ENCODE measurements at regions not wholly inside any gene's neighbourhood (a gene's known extent, or its start where the extent isn't known, plus 50 kb on each side); places are given as distances from the start of the nearest gene placed in this dataset.

GRCh38 chr5:73268826-73269225, 95.8 kb downstream of the TMEM174 start:
- TF ChIP-seq, protein P1, sequence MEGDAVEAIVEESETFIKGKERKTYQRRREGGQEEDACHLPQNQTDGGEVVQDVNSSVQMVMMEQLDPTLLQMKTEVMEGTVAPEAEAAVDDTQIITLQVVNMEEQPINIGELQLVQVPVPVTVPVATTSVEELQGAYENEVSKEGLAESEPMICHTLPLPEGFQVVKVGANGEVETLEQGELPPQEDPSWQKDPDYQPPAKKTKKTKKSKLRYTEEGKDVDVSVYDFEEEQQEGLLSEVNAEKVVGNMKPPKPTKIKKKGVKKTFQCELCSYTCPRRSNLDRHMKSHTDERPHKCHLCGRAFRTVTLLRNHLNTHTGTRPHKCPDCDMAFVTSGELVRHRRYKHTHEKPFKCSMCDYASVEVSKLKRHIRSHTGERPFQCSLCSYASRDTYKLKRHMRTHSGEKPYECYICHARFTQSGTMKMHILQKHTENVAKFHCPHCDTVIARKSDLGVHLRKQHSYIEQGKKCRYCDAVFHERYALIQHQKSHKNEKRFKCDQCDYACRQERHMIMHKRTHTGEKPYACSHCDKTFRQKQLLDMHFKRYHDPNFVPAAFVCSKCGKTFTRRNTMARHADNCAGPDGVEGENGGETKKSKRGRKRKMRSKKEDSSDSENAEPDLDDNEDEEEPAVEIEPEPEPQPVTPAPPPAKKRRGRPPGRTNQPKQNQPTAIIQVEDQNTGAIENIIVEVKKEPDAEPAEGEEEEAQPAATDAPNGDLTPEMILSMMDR (IDR thresholded peaks at IDR 0.05; ENCODE audit: unreplicated experiment in 3 of 3): no peak
- peaks cover 23% of the 10 kb centered on the region for H3K4me1 Mint-ChIP-seq
- H3K4me3 Mint-ChIP-seq: no peak overlapping the region
- H3K36me3 Mint-ChIP-seq (ENCODE audit: low read depth): no peaks in the 10 kb centered on the region
- H3K9me3 Mint-ChIP-seq: no peaks in the 10 kb centered on the region
- H3K27me3 Mint-ChIP-seq (ENCODE audit: low read depth): peaks cover 13% of the 10 kb centered on the region
- H3K27ac Mint-ChIP-seq: no peak overlapping the region

GRCh38 chr5:73267766-73268435, 94.9 kb downstream of the TMEM174 start:
- Mint-ChIP-seq H3K4me1 (peaks cover 18% of the 10 kb centered on the region), H3K27ac (peak overlapping the region in 2 of 3 experiments; percentile 43 to 69), H3K9me3 (no peaks in the 10 kb centered on the region), H3K4me3 (no peak overlapping the region), H3K36me3 (ENCODE audit: low read depth) (no peaks in the 10 kb centered on the region), H3K27me3 (ENCODE audit: low read depth) (peaks cover 7% of the 10 kb centered on the region)
- TF ChIP-seq, protein P1 (IDR thresholded peaks at IDR 0.05; ENCODE audit: unreplicated experiment in 3 of 3): no peak

GRCh38 chr5:73266925-73267765, 94.2 kb downstream of the TMEM174 start:
- H3K36me3 Mint-ChIP-seq (ENCODE audit: low read depth): no peaks in the 10 kb centered on the region
- peaks cover 7% of the 10 kb centered on the region for H3K27me3 Mint-ChIP-seq (ENCODE audit: low read depth)
- TF ChIP-seq, protein P1 (IDR thresholded peaks at IDR 0.05; ENCODE audit: unreplicated experiment in 3 of 3): no peak
- peak overlapping the region in 2 of 3 experiments; percentile 43 to 69 for H3K27ac Mint-ChIP-seq
- H3K9me3 Mint-ChIP-seq: no peaks in the 10 kb centered on the region
- peaks cover 18% of the 10 kb centered on the region for H3K4me1 Mint-ChIP-seq
- H3K4me3 Mint-ChIP-seq: no peak overlapping the region

DNA sequence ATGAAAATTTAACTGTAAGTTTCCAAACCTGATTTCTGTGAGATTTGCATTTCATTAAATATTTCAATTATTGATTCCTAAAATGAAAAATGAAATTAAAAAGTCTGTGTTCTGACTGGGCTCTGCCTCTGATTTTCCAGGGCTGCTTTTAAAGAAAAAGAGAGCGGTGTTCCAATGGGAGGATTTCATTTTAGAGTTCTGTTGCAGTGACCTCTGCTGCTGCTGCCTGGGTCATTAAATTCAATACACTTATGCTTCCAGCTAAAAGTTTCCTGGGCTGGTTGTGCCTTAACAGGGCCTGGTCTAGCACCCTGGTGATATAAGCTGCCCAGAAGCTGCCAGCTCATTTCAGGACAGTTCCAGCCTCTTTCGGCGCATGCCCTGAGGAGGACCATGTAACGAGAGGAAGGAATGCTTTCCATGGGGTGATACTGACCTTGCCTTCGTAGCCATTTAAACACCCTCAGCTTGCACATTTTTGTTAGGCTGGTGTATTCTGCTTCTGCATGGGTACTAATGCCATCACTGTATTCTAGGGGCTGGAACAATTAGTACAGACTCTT, 93.3 kb downstream of the TMEM174 start:
- peaks cover 7% of the 10 kb centered on the region for H3K27me3 Mint-ChIP-seq (ENCODE audit: low read depth)
- TF ChIP-seq, protein P1 (IDR thresholded peaks at IDR 0.05; ENCODE audit: unreplicated experiment in 3 of 3): no peak
- no peak overlapping the region for H3K4me3 Mint-ChIP-seq
- no peaks in the 10 kb centered on the region for H3K36me3 Mint-ChIP-seq (ENCODE audit: low read depth)
- peaks cover 18% of the 10 kb centered on the region for H3K4me1 Mint-ChIP-seq
- H3K27ac Mint-ChIP-seq: peak overlapping the region in 1 of 3 experiments; percentile 37
- H3K9me3 Mint-ChIP-seq: no peaks in the 10 kb centered on the region

GRCh38 chr5:73265641-73266040, 92.6 kb downstream of the TMEM174 start:
- Mint-ChIP-seq H3K4me1 (peaks cover 18% of the 10 kb centered on the region), H3K9me3 (no peaks in the 10 kb centered on the region), H3K27me3 (ENCODE audit: low read depth) (peaks cover 7% of the 10 kb centered on the region), H3K27ac (no peak overlapping the region), H3K4me3 (no peak overlapping the region), H3K36me3 (ENCODE audit: low read depth) (no peaks in the 10 kb centered on the region)
- TF ChIP-seq, protein P1 (IDR thresholded peaks at IDR 0.05; ENCODE audit: unreplicated experiment in 3 of 3): no peak

All from nephron (organoid).